ENCODE measurements at regions not wholly inside any gene's neighbourhood (a gene's known extent, or its start where the extent isn't known, plus 50 kb on each side); places are given as distances from the start of the nearest gene placed in this dataset.

- Histone ChIP-seq H2BK12ac (ENCODE audit: low read length) (no peak overlapping the region), H2BK120ac (ENCODE audit: low read depth, low read length) (no peak overlapping the region), H3K9me3 (replicated peaks in 1 of 2; ENCODE audit: control insufficient read depth in 2 of 2, insufficient read depth in 1 of 2, low read depth in 1 of 2, low read length in 2 of 2) (no peaks in the 10 kb centered on the region), H3K4me1 (ENCODE audit: control insufficient read depth in 2 of 2, insufficient read depth in 1 of 2, low read depth in 1 of 2, low read length in 2 of 2) (no peaks in the 10 kb centered on the region), H3K9ac (ENCODE audit: low read depth, low read length, poor library complexity) (no peak overlapping the region), H3K14ac (ENCODE audit: low read length) (no peak overlapping the region), H3K4me2 (ENCODE audit: insufficient read depth, low read length, poor library complexity, severe bottlenecking) (no peak overlapping the region), H3K4ac (ENCODE audit: low read length) (no peak overlapping the region), H2BK5ac (ENCODE audit: low read length) (no peak overlapping the region), H2AK5ac (ENCODE audit: low read depth, low read length) (no peak overlapping the region), H3K23ac (ENCODE audit: low read depth, low read length, poor library complexity) (no peak overlapping the region), H3K79me1 (ENCODE audit: low read depth, low read length) (no peaks in the 10 kb centered on the region), H4K91ac (ENCODE audit: low read depth, low read length, poor library complexity) (no peak overlapping the region), H3K27me3 (ENCODE audit: control insufficient read depth in 3 of 3, insufficient read depth in 3 of 3, low read depth in 1 of 3, low read length in 3 of 3) (no peaks in the 10 kb centered on the region), H3K27ac (replicated peaks; ENCODE audit: low read length) (no peak overlapping the region), H3K36me3 (replicated peaks in 1 of 2; ENCODE audit: control insufficient read depth in 2 of 2, insufficient read depth in 2 of 2, low read length in 2 of 2) (no peaks in the 10 kb centered on the region), H3K18ac (ENCODE audit: low read length) (no peak overlapping the region), H3K4me3 (ENCODE audit: low read length in 2 of 2) (no peak overlapping the region), H2AFZ (ENCODE audit: low read length) (no peak overlapping the region), H4K8ac (ENCODE audit: low read depth, low read length) (no peak overlapping the region), H2BK15ac (ENCODE audit: low read length) (no peak overlapping the region)
- DNase-seq (ENCODE audit: low spot score) = no peak
Measured at GRCh38 chr1:87878873-87879272, 550.2 kb downstream of the LMO4 start.

DNA sequence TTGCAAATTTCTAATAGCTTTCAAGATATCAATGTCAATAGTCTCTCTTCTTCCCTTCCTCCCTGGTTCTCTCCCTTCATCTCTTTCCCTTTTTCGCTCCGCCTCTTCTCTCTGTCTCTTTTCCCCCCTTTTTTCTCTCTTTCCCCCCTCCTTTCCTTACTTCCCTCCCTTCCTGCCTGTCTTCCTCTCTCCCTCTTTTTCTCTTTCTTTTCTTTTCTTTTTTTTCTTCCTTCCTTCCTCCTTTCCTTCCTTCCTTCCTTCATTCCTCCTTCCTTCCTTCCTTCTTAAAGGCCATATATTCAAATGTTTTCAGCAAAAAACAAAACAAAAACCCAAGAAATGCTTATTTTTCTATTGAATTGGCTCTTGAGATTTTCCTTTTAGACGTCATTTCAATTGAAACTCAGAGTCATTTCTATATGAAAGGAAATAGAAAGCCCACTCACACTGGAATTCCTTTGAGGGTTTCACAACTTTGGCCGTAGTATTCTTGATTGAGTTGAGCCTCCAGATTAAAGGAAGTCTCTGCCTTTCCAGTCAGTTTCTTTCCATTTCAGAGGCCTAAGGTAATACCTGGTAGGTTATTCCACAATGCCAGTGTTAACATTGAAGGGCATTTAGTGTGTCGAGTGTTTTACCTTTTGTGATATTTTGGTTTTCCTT lies 551.5 kb downstream of the LMO4 start:
- Histone ChIP-seq H3K18ac (ENCODE audit: low read length) (no peak overlapping the region), H3K4me3 (ENCODE audit: low read length in 2 of 2) (no peak overlapping the region), H2BK12ac (ENCODE audit: low read length) (no peak overlapping the region), H3K36me3 (replicated peaks in 1 of 2; ENCODE audit: control insufficient read depth in 2 of 2, insufficient read depth in 2 of 2, low read length in 2 of 2) (no peaks in the 10 kb centered on the region), H4K8ac (ENCODE audit: low read depth, low read length) (no peak overlapping the region), H3K27ac (replicated peaks; ENCODE audit: low read length) (no peak overlapping the region), H2BK120ac (ENCODE audit: low read depth, low read length) (no peak overlapping the region), H4K91ac (ENCODE audit: low read depth, low read length, poor library complexity) (no peak overlapping the region), H3K79me1 (ENCODE audit: low read depth, low read length) (no peaks in the 10 kb centered on the region), H3K14ac (ENCODE audit: low read length) (no peak overlapping the region), H2AFZ (ENCODE audit: low read length) (no peak overlapping the region), H3K4me2 (ENCODE audit: insufficient read depth, low read length, poor library complexity, severe bottlenecking) (no peak overlapping the region), H2BK15ac (ENCODE audit: low read length) (no peak overlapping the region), H3K23ac (ENCODE audit: low read depth, low read length, poor library complexity) (no peak overlapping the region), H3K9me3 (replicated peaks in 1 of 2; ENCODE audit: control insufficient read depth in 2 of 2, insufficient read depth in 1 of 2, low read depth in 1 of 2, low read length in 2 of 2) (no peaks in the 10 kb centered on the region), H3K4ac (ENCODE audit: low read length) (no peak overlapping the region), H2AK5ac (ENCODE audit: low read depth, low read length) (no peak overlapping the region), H3K4me1 (ENCODE audit: control insufficient read depth in 2 of 2, insufficient read depth in 1 of 2, low read depth in 1 of 2, low read length in 2 of 2) (no peaks in the 10 kb centered on the region), H3K9ac (ENCODE audit: low read depth, low read length, poor library complexity) (no peak overlapping the region), H3K27me3 (ENCODE audit: control insufficient read depth in 3 of 3, insufficient read depth in 3 of 3, low read depth in 1 of 3, low read length in 3 of 3) (no peaks in the 10 kb centered on the region), H2BK5ac (ENCODE audit: low read length) (no peak overlapping the region)
- no peak for DNase-seq (ENCODE audit: low spot score)
- WGBS, 2 donors (ENCODE audit: extremely low coverage in 2 of 2, insufficient read length in 2 of 2, insufficient replicate concordance in 1 of 2) = no CpG with 5 or more reads among the region's 5 CpGs

DNA sequence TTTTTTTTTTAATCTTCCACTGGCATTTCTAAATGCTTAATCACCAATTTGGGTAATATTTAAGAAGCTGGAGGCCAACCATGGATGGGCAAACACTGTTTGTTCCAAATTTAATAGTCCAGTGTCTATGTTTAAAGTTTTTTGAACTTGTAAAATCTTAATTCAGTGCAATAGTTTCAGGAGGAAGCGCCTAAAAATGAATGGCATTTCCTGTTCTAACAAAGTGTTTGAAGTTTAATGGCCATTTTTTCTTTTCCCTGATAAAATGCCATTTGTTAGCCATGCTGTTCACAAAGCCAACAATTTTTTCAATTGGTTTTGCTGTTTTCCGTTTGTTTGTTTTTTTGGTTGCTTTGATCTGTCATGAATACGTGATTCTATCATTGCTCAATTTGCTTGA lies 552.1 kb downstream of the LMO4 start:
- WGBS, 2 donors (ENCODE audit: extremely low coverage in 2 of 2, insufficient read length in 2 of 2, insufficient replicate concordance in 1 of 2) = no CpG with 5 or more reads among the region's 3 CpGs
- H2BK120ac ChIP-seq (ENCODE audit: low read depth, low read length) = no peak overlapping the region

GRCh38 chr1:87883906-87884305 lies 555.2 kb downstream of the LMO4 start:
- Histone ChIP-seq H3K9me3 (replicated peaks in 1 of 2; ENCODE audit: control insufficient read depth in 2 of 2, insufficient read depth in 1 of 2, low read depth in 1 of 2, low read length in 2 of 2) (no peaks in the 10 kb centered on the region), H3K4me2 (ENCODE audit: insufficient read depth, low read length, poor library complexity, severe bottlenecking) (no peak overlapping the region), H3K14ac (ENCODE audit: low read length) (no peak overlapping the region), H3K27me3 (ENCODE audit: control insufficient read depth in 3 of 3, insufficient read depth in 3 of 3, low read depth in 1 of 3, low read length in 3 of 3) (no peaks in the 10 kb centered on the region), H3K79me1 (ENCODE audit: low read depth, low read length) (no peaks in the 10 kb centered on the region), H2BK120ac (ENCODE audit: low read depth, low read length) (no peak overlapping the region), H3K4ac (ENCODE audit: low read length) (no peak overlapping the region), H3K4me3 (ENCODE audit: low read length in 2 of 2) (no peak overlapping the region), H3K27ac (replicated peaks; ENCODE audit: low read length) (no peak overlapping the region), H4K91ac (ENCODE audit: low read depth, low read length, poor library complexity) (no peak overlapping the region), H2BK15ac (ENCODE audit: low read length) (no peak overlapping the region), H2BK12ac (ENCODE audit: low read length) (no peak overlapping the region), H3K23ac (ENCODE audit: low read depth, low read length, poor library complexity) (no peak overlapping the region), H3K9ac (ENCODE audit: low read depth, low read length, poor library complexity) (no peak overlapping the region), H3K18ac (ENCODE audit: low read length) (no peak overlapping the region), H2AFZ (ENCODE audit: low read length) (no peak overlapping the region), H2BK5ac (ENCODE audit: low read length) (no peak overlapping the region), H4K8ac (ENCODE audit: low read depth, low read length) (no peak overlapping the region), H3K4me1 (ENCODE audit: control insufficient read depth in 2 of 2, insufficient read depth in 1 of 2, low read depth in 1 of 2, low read length in 2 of 2) (no peaks in the 10 kb centered on the region), H3K36me3 (replicated peaks in 1 of 2; ENCODE audit: control insufficient read depth in 2 of 2, insufficient read depth in 2 of 2, low read length in 2 of 2) (no peaks in the 10 kb centered on the region), H2AK5ac (ENCODE audit: low read depth, low read length) (no peak overlapping the region)
- no CpG with 5 or more reads among the region's 4 CpGs for WGBS, 2 donors (ENCODE audit: extremely low coverage in 2 of 2, insufficient read length in 2 of 2, insufficient replicate concordance in 1 of 2)
- no peak for DNase-seq (ENCODE audit: low spot score)

More for the DNA sequence above, 552.1 kb downstream of the LMO4 start:
- Histone ChIP-seq H2AFZ (ENCODE audit: low read length) (no peak overlapping the region), H2BK5ac (ENCODE audit: low read length) (no peak overlapping the region), H3K14ac (ENCODE audit: low read length) (no peak overlapping the region), H3K27me3 (ENCODE audit: control insufficient read depth in 3 of 3, insufficient read depth in 3 of 3, low read depth in 1 of 3, low read length in 3 of 3) (no peaks in the 10 kb centered on the region), H3K4me2 (ENCODE audit: insufficient read depth, low read length, poor library complexity, severe bottlenecking) (no peak overlapping the region), H4K8ac (ENCODE audit: low read depth, low read length) (no peak overlapping the region), H3K18ac (ENCODE audit: low read length) (no peak overlapping the region), H2BK12ac (ENCODE audit: low read length) (no peak overlapping the region), H2AK5ac (ENCODE audit: low read depth, low read length) (no peak overlapping the region), H2BK15ac (ENCODE audit: low read length) (no peak overlapping the region), H3K4me3 (ENCODE audit: low read length in 2 of 2) (no peak overlapping the region), H3K9me3 (replicated peaks in 1 of 2; ENCODE audit: control insufficient read depth in 2 of 2, insufficient read depth in 1 of 2, low read depth in 1 of 2, low read length in 2 of 2) (no peaks in the 10 kb centered on the region), H3K23ac (ENCODE audit: low read depth, low read length, poor library complexity) (no peak overlapping the region), H3K4me1 (ENCODE audit: control insufficient read depth in 2 of 2, insufficient read depth in 1 of 2, low read depth in 1 of 2, low read length in 2 of 2) (no peaks in the 10 kb centered on the region), H3K79me1 (ENCODE audit: low read depth, low read length) (no peaks in the 10 kb centered on the region), H3K9ac (ENCODE audit: low read depth, low read length, poor library complexity) (no peak overlapping the region), H3K27ac (replicated peaks; ENCODE audit: low read length) (no peak overlapping the region), H4K91ac (ENCODE audit: low read depth, low read length, poor library complexity) (no peak overlapping the region), H3K36me3 (replicated peaks in 1 of 2; ENCODE audit: control insufficient read depth in 2 of 2, insufficient read depth in 2 of 2, low read length in 2 of 2) (no peaks in the 10 kb centered on the region), H3K4ac (ENCODE audit: low read length) (no peak overlapping the region)
- no peak for DNase-seq (ENCODE audit: low spot score)
